ENCODE measurements at regions not wholly inside any gene's neighbourhood (a gene's known extent, or its start where the extent isn't known, plus 50 kb on each side); places are given as distances from the start of the nearest gene placed in this dataset.

- H3K4me3 ChIP-seq (ENCODE audit: low read depth, low read length), result no peak overlapping the region
- peaks cover 3% of the 10 kb centered on the region for H3K27me3 ChIP-seq (ENCODE audit: control insufficient read depth, insufficient read depth, low read length)
- TF ChIP-seq CTCF (IDR thresholded peaks at IDR 0.05; ENCODE audit: insufficient read depth, low read depth, low read length), result peak; percentile 69
- CTCF ChIA-PET, result interaction anchor here (0.9 to 1.4 kb wide), 4 partner anchors 13 to 334 kb away, joined by 3 to 6 read pairs (median 3); no protein-coding TSS in a partner anchor
- H3K36me3 ChIP-seq (ENCODE audit: control insufficient read depth, insufficient read depth, low read length), result no peaks in the 10 kb centered on the region
- DNase-seq (ENCODE audit: low read depth), result no peak
- POLR2A ChIA-PET, result interaction anchor here (0.6 kb wide), 1 partner anchor 470 kb away, joined by 4 read pairs; no protein-coding TSS in a partner anchor
Measured at GRCh38 chr4:152045807-152046571, 285.2 kb upstream of the GATB start.

GRCh38 chr4:152045449-152045806, 284.6 kb upstream of the GATB start:
- no peak for DNase-seq (ENCODE audit: low read depth)
- POLR2A ChIA-PET, result no interaction called here
- CTCF ChIA-PET, result interaction anchor here (0.7 to 1.4 kb wide), 5 partner anchors 9 to 346 kb away, joined by 3 to 6 read pairs (median 3); no protein-coding TSS in a partner anchor
- H3K4me3 ChIP-seq (ENCODE audit: low read depth, low read length), result no peak overlapping the region
- H3K27me3 ChIP-seq (ENCODE audit: control insufficient read depth, insufficient read depth, low read length), result peaks cover 3% of the 10 kb centered on the region
- TF ChIP-seq CTCF (IDR thresholded peaks at IDR 0.05; ENCODE audit: insufficient read depth, low read depth, low read length), result no peak
- H3K36me3 ChIP-seq (ENCODE audit: control insufficient read depth, insufficient read depth, low read length), result no peaks in the 10 kb centered on the region

- ChIA-PET CTCF (interaction anchor here (1.2 to 1.4 kb wide), 2 partner anchors 8 to 12 kb away, joined by 3 read pairs; no protein-coding TSS in a partner anchor), POLR2A (no interaction called here)
- TF ChIP-seq CTCF (IDR thresholded peaks at IDR 0.05; ENCODE audit: insufficient read depth, low read depth, low read length), result no peak
- DNase-seq (ENCODE audit: low read depth), result no peak
- Histone ChIP-seq H3K4me3 (ENCODE audit: low read depth, low read length) (no peak overlapping the region), H3K36me3 (ENCODE audit: control insufficient read depth, insufficient read depth, low read length) (no peaks in the 10 kb centered on the region), H3K27me3 (ENCODE audit: control insufficient read depth, insufficient read depth, low read length) (peaks cover 3% of the 10 kb centered on the region)
Measured at GRCh38 chr4:152044331-152045036, 283.7 kb upstream of the GATB start.

GRCh38 chr4:152041295-152041694, 280.5 kb upstream of the GATB start:
- Histone ChIP-seq H3K4me3 (ENCODE audit: low read depth, low read length) (no peak overlapping the region), H3K36me3 (ENCODE audit: control insufficient read depth, insufficient read depth, low read length) (no peaks in the 10 kb centered on the region), H3K27me3 (ENCODE audit: control insufficient read depth, insufficient read depth, low read length) (peaks cover 3% of the 10 kb centered on the region)
- TF ChIP-seq CTCF (IDR thresholded peaks at IDR 0.05; ENCODE audit: insufficient read depth, low read depth, low read length), result no peak
- ChIA-PET POLR2A (no interaction called here), CTCF (interaction anchor here (0.7 kb wide), 1 partner anchor 271 kb away, joined by 3 read pairs; no protein-coding TSS in a partner anchor)
- DNase-seq (ENCODE audit: low read depth), result no peak

GRCh38 chr4:152039691-152040090, 278.9 kb upstream of the GATB start:
- ChIA-PET CTCF (no interaction called here), POLR2A (interaction anchor here (0.5 kb wide), 1 partner anchor 338 kb away, joined by 6 read pairs; no protein-coding TSS in a partner anchor)
- no peak for DNase-seq (ENCODE audit: low read depth)
- Histone ChIP-seq H3K27me3 (ENCODE audit: control insufficient read depth, insufficient read depth, low read length) (peaks cover 2% of the 10 kb centered on the region; the same call in 1 of the 2 replicates), H3K4me3 (ENCODE audit: low read depth, low read length) (no peak overlapping the region), H3K36me3 (ENCODE audit: control insufficient read depth, insufficient read depth, low read length) (no peaks in the 10 kb centered on the region)
- TF ChIP-seq CTCF (IDR thresholded peaks at IDR 0.05; ENCODE audit: insufficient read depth, low read depth, low read length), result no peak

All from BJ (cell line).